K562 (cell line): ENCODE measurements at regions not wholly inside any gene's neighbourhood (a gene's known extent, or its start where the extent isn't known, plus 50 kb on each side); places are given as distances from the start of the nearest gene placed in this dataset.

Source experiments
- DNMT1 ChIP-seq: fragments of 450-650 bp; IDR thresholded peaks from 2 replicates; pipeline ENCODE4 v1.6.1; 2016; ENCODE audit warnings: antibody characterized with exemption, mild to moderate bottlenecking
- HDAC8 ChIP-seq: fragments of 450-650 bp; IDR thresholded peaks from 2 replicates; pipeline ENCODE4 v1.6.1; 2016; ENCODE audit warnings: mild to moderate bottlenecking, missing genetic modification characterization, moderate library complexity, missing compliant biosample characterization
- IRF2 ChIP-seq: sonication (generic); formaldehyde crosslinking; IDR thresholded peaks from 2 replicates; pipeline ENCODE4 v1.8.1; 2022; ENCODE audit warnings: mild to moderate bottlenecking, missing genetic modification reagents
- KAT2B ChIP-seq: IDR thresholded peaks from one replicate; pipeline ENCODE4 v1.6.1; 2012; ENCODE audit warnings: low read depth, mild to moderate bottlenecking, control low read depth, inconsistent platforms, low read length, moderate library complexity
- MXI1 ChIP-seq: IDR thresholded peaks from 2 replicates; pipeline ENCODE4 v1.6.1; 2011; ENCODE audit warnings: low read depth, mild to moderate bottlenecking, improper control_type of control experiment, low read length
- SIX5 ChIP-seq, 2 experiments: IDR thresholded peaks; 2 replicates each; pipeline ENCODE4 v1.6.1; 2011; ENCODE audit warnings: low read length in 2 of 2, borderline replicate concordance in 1 of 2, low read depth in 1 of 2, mild to moderate bottlenecking in 1 of 2, moderate library complexity in 1 of 2; ENCODE audit not compliant: insufficient read depth in 1 of 2

- TF ChIP-seq SIX5 (IDR thresholded peaks at IDR 0.05; ENCODE audit: borderline replicate concordance in 1 of 2, insufficient read depth in 1 of 2, low read depth in 1 of 2, low read length in 2 of 2) (no peak), DNMT1 (no peak), KAT2B (no peak), HDAC8 (tag) (no peak), IRF2 (CRISPR knock-in tag) (no peak), MXI1 (no peak)
These were observed 318.2 kb downstream of the CBLN2 start for GRCh38 chr18:72225958-72226357.
